H1 (cell line): ENCODE measurements at regions not wholly inside any gene's neighbourhood (a gene's known extent, or its start where the extent isn't known, plus 50 kb on each side); places are given as distances from the start of the nearest gene placed in this dataset.

Experiments
- TEAD4 ChIP-seq: IDR thresholded peaks from 2 replicates; pipeline ENCODE4 v1.6.1; 2012; ENCODE audit warnings: low read depth, low read length, inconsistent platforms, mixed read lengths
- TF ChIP-seq, protein P1 (sequence below): fragments of 300-600 bp; sonication (generic); IDR thresholded peaks from 2 replicates; pipeline ENCODE4 v1.7.1; 2012; ENCODE audit warnings: low read length, moderate library complexity, mild to moderate bottlenecking, inconsistent platforms; ENCODE audit not compliant: insufficient replicate concordance

DNA sequence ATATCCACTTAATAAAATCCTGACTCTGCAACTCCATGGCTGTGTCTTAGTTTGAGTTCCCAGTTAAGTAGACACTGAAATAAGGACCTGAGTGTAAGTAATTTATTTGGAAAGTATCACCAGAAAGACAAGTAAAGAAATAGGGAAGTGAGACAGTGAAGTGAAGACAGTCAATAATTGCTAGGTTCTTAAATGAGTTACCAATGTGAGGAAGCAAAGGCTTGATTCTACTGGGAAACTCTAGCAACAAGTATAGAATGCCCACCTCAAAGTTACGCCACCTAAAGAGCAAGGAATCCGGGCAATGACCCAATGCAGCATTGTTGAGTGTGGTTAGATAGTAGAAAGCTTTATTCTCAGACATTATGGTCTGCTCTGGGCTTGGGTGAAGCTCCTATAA, 383.9 kb downstream of the TLR4 start (continued):
- TF ChIP-seq, protein P1, sequence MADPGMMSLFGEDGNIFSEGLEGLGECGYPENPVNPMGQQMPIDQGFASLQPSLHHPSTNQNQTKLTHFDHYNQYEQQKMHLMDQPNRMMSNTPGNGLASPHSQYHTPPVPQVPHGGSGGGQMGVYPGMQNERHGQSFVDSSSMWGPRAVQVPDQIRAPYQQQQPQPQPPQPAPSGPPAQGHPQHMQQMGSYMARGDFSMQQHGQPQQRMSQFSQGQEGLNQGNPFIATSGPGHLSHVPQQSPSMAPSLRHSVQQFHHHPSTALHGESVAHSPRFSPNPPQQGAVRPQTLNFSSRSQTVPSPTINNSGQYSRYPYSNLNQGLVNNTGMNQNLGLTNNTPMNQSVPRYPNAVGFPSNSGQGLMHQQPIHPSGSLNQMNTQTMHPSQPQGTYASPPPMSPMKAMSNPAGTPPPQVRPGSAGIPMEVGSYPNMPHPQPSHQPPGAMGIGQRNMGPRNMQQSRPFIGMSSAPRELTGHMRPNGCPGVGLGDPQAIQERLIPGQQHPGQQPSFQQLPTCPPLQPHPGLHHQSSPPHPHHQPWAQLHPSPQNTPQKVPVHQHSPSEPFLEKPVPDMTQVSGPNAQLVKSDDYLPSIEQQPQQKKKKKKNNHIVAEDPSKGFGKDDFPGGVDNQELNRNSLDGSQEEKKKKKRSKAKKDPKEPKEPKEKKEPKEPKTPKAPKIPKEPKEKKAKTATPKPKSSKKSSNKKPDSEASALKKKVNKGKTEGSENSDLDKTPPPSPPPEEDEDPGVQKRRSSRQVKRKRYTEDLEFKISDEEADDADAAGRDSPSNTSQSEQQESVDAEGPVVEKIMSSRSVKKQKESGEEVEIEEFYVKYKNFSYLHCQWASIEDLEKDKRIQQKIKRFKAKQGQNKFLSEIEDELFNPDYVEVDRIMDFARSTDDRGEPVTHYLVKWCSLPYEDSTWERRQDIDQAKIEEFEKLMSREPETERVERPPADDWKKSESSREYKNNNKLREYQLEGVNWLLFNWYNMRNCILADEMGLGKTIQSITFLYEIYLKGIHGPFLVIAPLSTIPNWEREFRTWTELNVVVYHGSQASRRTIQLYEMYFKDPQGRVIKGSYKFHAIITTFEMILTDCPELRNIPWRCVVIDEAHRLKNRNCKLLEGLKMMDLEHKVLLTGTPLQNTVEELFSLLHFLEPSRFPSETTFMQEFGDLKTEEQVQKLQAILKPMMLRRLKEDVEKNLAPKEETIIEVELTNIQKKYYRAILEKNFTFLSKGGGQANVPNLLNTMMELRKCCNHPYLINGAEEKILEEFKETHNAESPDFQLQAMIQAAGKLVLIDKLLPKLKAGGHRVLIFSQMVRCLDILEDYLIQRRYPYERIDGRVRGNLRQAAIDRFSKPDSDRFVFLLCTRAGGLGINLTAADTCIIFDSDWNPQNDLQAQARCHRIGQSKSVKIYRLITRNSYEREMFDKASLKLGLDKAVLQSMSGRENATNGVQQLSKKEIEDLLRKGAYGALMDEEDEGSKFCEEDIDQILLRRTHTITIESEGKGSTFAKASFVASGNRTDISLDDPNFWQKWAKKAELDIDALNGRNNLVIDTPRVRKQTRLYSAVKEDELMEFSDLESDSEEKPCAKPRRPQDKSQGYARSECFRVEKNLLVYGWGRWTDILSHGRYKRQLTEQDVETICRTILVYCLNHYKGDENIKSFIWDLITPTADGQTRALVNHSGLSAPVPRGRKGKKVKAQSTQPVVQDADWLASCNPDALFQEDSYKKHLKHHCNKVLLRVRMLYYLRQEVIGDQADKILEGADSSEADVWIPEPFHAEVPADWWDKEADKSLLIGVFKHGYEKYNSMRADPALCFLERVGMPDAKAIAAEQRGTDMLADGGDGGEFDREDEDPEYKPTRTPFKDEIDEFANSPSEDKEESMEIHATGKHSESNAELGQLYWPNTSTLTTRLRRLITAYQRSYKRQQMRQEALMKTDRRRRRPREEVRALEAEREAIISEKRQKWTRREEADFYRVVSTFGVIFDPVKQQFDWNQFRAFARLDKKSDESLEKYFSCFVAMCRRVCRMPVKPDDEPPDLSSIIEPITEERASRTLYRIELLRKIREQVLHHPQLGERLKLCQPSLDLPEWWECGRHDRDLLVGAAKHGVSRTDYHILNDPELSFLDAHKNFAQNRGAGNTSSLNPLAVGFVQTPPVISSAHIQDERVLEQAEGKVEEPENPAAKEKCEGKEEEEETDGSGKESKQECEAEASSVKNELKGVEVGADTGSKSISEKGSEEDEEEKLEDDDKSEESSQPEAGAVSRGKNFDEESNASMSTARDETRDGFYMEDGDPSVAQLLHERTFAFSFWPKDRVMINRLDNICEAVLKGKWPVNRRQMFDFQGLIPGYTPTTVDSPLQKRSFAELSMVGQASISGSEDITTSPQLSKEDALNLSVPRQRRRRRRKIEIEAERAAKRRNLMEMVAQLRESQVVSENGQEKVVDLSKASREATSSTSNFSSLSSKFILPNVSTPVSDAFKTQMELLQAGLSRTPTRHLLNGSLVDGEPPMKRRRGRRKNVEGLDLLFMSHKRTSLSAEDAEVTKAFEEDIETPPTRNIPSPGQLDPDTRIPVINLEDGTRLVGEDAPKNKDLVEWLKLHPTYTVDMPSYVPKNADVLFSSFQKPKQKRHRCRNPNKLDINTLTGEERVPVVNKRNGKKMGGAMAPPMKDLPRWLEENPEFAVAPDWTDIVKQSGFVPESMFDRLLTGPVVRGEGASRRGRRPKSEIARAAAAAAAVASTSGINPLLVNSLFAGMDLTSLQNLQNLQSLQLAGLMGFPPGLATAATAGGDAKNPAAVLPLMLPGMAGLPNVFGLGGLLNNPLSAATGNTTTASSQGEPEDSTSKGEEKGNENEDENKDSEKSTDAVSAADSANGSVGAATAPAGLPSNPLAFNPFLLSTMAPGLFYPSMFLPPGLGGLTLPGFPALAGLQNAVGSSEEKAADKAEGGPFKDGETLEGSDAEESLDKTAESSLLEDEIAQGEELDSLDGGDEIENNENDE, result no peak
- TF ChIP-seq TEAD4, result no peak
